Caco-2 (cell line): ENCODE measurements at regions not wholly inside any gene's neighbourhood (a gene's known extent, or its start where the extent isn't known, plus 50 kb on each side); places are given as distances from the start of the nearest gene placed in this dataset.

Experiments used
- BruUV-seq: library from RNA; stranded (reverse); fragments of 400-500 nt; replicated peaks from 2 replicates; lab custom pipeline; 2021; lab: Mats Ljungman, UMichigan
- CTCF ChIA-PET: fragments of 300-600 bp; sonication (Branson Sonifier 250); formaldehyde crosslinking; loops from one replicate; lab custom pipeline; 2022; ENCODE audit warnings: antibody characterized with exemption; lab: Charles Lee
- POLR2A ChIA-PET: fragments of 300-600 bp; sonication (Branson Sonifier 250); formaldehyde crosslinking; loops from one replicate; lab custom pipeline; 2022; ENCODE audit warnings: antibody characterized with exemption; lab: Charles Lee
- DNase-seq, 2 experiments: peaks; one replicate each; pipeline versions ENCODE4 v3.0.0 to v3.0.0-alpha.2; 2020 to 2022
- H3K27me3 ChIP-seq: replicated peaks from 2 replicates; pipeline ENCODE4 v1.6.0; 2011; ENCODE audit warnings: low read length; ENCODE audit not compliant: control insufficient read depth, insufficient read depth
- H3K36me3 ChIP-seq: 2 replicates; pipeline ENCODE4 v1.5.1; 2011; ENCODE audit warnings: low read length; ENCODE audit not compliant: control insufficient read depth, insufficient read depth
- H3K4me1 ChIP-seq: fragments of 250-450 bp; sonication (Bioruptor Pico); 2 replicates; pipeline ENCODE4 v1.5.1; 2020; ENCODE audit warnings: mild to moderate bottlenecking
- H3K4me3 ChIP-seq: 2 replicates; pipeline ENCODE4 v1.5.1; 2011; ENCODE audit warnings: low read depth, mild to moderate bottlenecking, control low read depth, low read length
- H3K9me3 ChIP-seq: fragments of 250-450 bp; sonication (Bioruptor Pico); 2 replicates; pipeline ENCODE4 v1.5.1; 2020; ENCODE audit warnings: mild to moderate bottlenecking, moderate library complexity
- H3K27ac Mint-ChIP-seq: one replicate; pipeline ENCODE4 v1.8.0; 2022; ENCODE audit warnings: mixed read lengths; ENCODE audit not compliant: unreplicated experiment
- H3K27me3 Mint-ChIP-seq: one replicate; pipeline ENCODE4 v1.8.0; 2022; ENCODE audit warnings: mixed read lengths; ENCODE audit not compliant: insufficient read depth, unreplicated experiment
- H3K36me3 Mint-ChIP-seq: one replicate; pipeline ENCODE4 v1.8.0; 2022; ENCODE audit warnings: mild to moderate bottlenecking, mixed read lengths; ENCODE audit not compliant: insufficient read depth, unreplicated experiment
- H3K4me1 Mint-ChIP-seq: one replicate; pipeline ENCODE4 v1.8.0; 2022; ENCODE audit warnings: low read depth, mixed read lengths; ENCODE audit not compliant: unreplicated experiment
- H3K4me3 Mint-ChIP-seq: one replicate; pipeline ENCODE4 v1.8.0; 2022; ENCODE audit warnings: mild to moderate bottlenecking, moderate library complexity, mixed read lengths; ENCODE audit not compliant: unreplicated experiment
- H3K9me3 Mint-ChIP-seq: one replicate; pipeline ENCODE4 v1.8.0; 2022; ENCODE audit warnings: mixed read lengths; ENCODE audit not compliant: unreplicated experiment
- CTCF ChIP-seq, 2 experiments: fragments of 200-600 bp in 1 of 2; IDR thresholded peaks; 1 replicate in 1 of 2; 2 replicates in 1 of 2; pipeline versions ENCODE4 v1.5.1 to v1.8.0; 2011 to 2022; ENCODE audit warnings: antibody characterized with exemption in 1 of 2, control low read depth in 1 of 2, inconsistent platforms in 1 of 2, low read depth in 1 of 2, low read length in 1 of 2, mild to moderate bottlenecking in 1 of 2, moderate library complexity in 1 of 2; ENCODE audit not compliant: insufficient read depth in 1 of 2, severe bottlenecking in 1 of 2, unreplicated experiment in 1 of 2
- intact Hi-C: fragments of 100-400 bp; cut with micrococcal nuclease; formaldehyde crosslinking; loops from one replicate; pipeline ENCODE4 v1.10.0; 2022; ENCODE audit not compliant: unreplicated experiment

- Mint-ChIP-seq H3K27me3 (no peaks in the 10 kb centered on the region), H3K9me3 (no peaks in the 10 kb centered on the region), H3K4me3 (no peak overlapping the region)
These were observed 308.6 kb upstream of the PROX1 start for GRCh38 chr1:213679153-213679552.

GRCh38 chr1:213680677-213681325 is 307.0 kb upstream of the PROX1 start:
- no TSS peak for BruUV-seq
- no peaks in the 10 kb centered on the region for H3K36me3 Mint-ChIP-seq
- DNase-seq, result no peak
- Histone ChIP-seq H3K4me1 (peaks cover 12% of the 10 kb centered on the region; the same call in 1 of the 2 replicates), H3K4me3 (no peak overlapping the region), H3K9me3 (no peaks in the 10 kb centered on the region), H3K27me3 (no peaks in the 10 kb centered on the region), H3K36me3 (no peaks in the 10 kb centered on the region)
- CTCF ChIA-PET, result no interaction called here
- intact Hi-C loops, result no loop called here
- H3K9me3 Mint-ChIP-seq, result no peaks in the 10 kb centered on the region
- no peak overlapping the region for H3K27ac Mint-ChIP-seq
- H3K4me3 Mint-ChIP-seq, result no peak overlapping the region
- H3K4me1 Mint-ChIP-seq, result peaks cover 4% of the 10 kb centered on the region
- no peak for TF ChIP-seq CTCF (IDR thresholded peaks at IDR 0.05; ENCODE audit: insufficient read depth in 1 of 2, low read depth in 1 of 2, low read length in 1 of 2, severe bottlenecking in 1 of 2, unreplicated experiment in 1 of 2)
- POLR2A ChIA-PET, result no interaction called here
- no peaks in the 10 kb centered on the region for H3K27me3 Mint-ChIP-seq

More at GRCh38 chr1:213679153-213679552, 308.6 kb upstream of the PROX1 start:
- Histone ChIP-seq H3K4me1 (peaks cover 26% of the 10 kb centered on the region), H3K4me3 (no peak overlapping the region), H3K36me3 (no peaks in the 10 kb centered on the region), H3K9me3 (peaks cover 13% of the 10 kb centered on the region), H3K27me3 (no peaks in the 10 kb centered on the region)
- intact Hi-C loops, result loop anchor here (10.0 kb wide), 1 partner anchor 304 kb away; no protein-coding TSS in a partner anchor
- no peak for TF ChIP-seq CTCF (IDR thresholded peaks at IDR 0.05; ENCODE audit: insufficient read depth in 1 of 2, low read depth in 1 of 2, low read length in 1 of 2, severe bottlenecking in 1 of 2, unreplicated experiment in 1 of 2)
- BruUV-seq, result no TSS peak
- ChIA-PET CTCF (no interaction called here), POLR2A (no interaction called here)
- peaks cover 10% of the 10 kb centered on the region for H3K4me1 Mint-ChIP-seq
- H3K27ac Mint-ChIP-seq, result no peak overlapping the region
- H3K36me3 Mint-ChIP-seq, result no peaks in the 10 kb centered on the region
- no peak for DNase-seq

DNA sequence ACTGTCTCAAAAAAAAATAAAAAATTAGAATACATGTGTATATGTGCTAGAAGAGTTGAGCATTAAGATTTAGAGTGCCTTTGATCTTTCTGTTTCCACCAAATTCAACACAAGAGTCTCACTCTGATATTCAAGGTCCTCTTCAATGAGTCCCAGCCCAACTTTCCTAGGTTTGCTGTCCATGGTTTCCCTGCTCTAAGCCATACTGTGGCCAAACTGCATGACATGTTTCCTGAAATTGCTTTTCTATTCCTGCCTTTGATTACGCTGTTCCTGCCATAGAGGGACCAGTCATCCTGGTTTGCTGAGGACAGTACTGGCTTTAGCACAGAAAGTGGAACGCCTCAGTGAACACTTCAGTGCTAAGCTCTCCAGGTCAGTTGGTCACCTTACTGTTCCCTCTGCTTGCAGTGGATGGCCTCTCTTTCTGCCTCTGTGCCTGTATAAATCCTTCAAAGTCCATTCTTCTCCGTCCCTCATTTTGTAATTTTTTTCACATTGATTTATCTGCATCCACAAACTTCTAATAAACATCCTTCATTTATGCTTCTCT is 305.9 kb upstream of the PROX1 start:
- Mint-ChIP-seq H3K9me3 (no peaks in the 10 kb centered on the region), H3K27ac (no peak overlapping the region)

More for the DNA sequence above, 305.9 kb upstream of the PROX1 start:
- no peaks in the 10 kb centered on the region for H3K27me3 ChIP-seq
- intact Hi-C loops, result no loop called here
- Mint-ChIP-seq H3K36me3 (no peaks in the 10 kb centered on the region), H3K4me1 (peaks cover 2% of the 10 kb centered on the region), H3K4me3 (no peak overlapping the region), H3K27me3 (no peaks in the 10 kb centered on the region)
- H3K4me1 ChIP-seq, result peaks cover 3% of the 10 kb centered on the region; the same call in 1 of the 2 replicates
- BruUV-seq, result no TSS peak
- no peak for DNase-seq
- no peak overlapping the region for H3K4me3 ChIP-seq
- no peak for TF ChIP-seq CTCF (IDR thresholded peaks at IDR 0.05; ENCODE audit: insufficient read depth in 1 of 2, low read depth in 1 of 2, low read length in 1 of 2, severe bottlenecking in 1 of 2, unreplicated experiment in 1 of 2)
- H3K36me3 ChIP-seq, result no peaks in the 10 kb centered on the region
- no peaks in the 10 kb centered on the region for H3K9me3 ChIP-seq
- ChIA-PET CTCF (no interaction called here), POLR2A (no interaction called here)
